ENCODE measurements at regions not wholly inside any gene's neighbourhood (a gene's known extent, or its start where the extent isn't known, plus 50 kb on each side); places are given as distances from the start of the nearest gene placed in this dataset.

DNA sequence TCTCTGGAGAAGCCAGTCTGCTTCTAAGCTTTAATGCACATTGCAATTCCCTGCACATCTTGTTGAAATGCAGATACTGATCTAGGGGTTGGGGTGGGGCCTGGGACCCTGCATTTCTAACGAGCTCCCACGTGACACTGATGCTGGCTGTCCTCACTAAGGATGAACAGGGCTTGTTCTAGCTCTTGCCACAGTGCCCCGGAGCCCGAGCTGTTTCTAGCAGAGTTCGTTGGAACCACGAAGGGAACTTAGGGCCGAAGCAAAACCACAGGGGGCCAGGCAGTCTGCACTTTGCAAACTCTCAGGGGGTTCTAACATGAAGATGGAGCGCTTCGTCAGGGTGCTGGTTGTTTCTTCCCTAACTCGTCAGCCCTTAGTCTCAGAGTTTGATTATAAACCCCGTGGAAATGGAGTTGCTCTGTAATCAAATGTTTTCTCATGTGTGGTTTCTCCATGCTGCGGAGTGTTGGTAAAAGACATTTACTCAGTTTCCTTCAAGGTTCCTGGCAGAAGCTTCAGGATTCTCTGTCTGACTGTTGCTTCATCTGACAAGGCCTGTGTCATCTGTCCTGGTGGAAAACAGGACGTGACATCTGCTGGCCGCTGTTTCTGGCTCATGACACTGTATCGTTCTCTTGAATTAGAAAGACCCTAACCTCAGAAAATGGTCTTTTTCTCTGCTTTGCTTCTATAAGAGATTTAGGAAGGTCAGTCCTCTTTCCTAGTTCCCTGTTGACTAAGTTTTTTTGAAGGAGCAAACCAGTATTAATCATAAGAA is 221.5 kb downstream of the TEX29 start:
- TF ChIP-seq, protein P1, sequence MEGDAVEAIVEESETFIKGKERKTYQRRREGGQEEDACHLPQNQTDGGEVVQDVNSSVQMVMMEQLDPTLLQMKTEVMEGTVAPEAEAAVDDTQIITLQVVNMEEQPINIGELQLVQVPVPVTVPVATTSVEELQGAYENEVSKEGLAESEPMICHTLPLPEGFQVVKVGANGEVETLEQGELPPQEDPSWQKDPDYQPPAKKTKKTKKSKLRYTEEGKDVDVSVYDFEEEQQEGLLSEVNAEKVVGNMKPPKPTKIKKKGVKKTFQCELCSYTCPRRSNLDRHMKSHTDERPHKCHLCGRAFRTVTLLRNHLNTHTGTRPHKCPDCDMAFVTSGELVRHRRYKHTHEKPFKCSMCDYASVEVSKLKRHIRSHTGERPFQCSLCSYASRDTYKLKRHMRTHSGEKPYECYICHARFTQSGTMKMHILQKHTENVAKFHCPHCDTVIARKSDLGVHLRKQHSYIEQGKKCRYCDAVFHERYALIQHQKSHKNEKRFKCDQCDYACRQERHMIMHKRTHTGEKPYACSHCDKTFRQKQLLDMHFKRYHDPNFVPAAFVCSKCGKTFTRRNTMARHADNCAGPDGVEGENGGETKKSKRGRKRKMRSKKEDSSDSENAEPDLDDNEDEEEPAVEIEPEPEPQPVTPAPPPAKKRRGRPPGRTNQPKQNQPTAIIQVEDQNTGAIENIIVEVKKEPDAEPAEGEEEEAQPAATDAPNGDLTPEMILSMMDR (IDR thresholded peaks at IDR 0.05): no peak
- no peak for TF ChIP-seq ZFX (IDR thresholded peaks at IDR 0.05; ENCODE audit: borderline replicate concordance)

DNA sequence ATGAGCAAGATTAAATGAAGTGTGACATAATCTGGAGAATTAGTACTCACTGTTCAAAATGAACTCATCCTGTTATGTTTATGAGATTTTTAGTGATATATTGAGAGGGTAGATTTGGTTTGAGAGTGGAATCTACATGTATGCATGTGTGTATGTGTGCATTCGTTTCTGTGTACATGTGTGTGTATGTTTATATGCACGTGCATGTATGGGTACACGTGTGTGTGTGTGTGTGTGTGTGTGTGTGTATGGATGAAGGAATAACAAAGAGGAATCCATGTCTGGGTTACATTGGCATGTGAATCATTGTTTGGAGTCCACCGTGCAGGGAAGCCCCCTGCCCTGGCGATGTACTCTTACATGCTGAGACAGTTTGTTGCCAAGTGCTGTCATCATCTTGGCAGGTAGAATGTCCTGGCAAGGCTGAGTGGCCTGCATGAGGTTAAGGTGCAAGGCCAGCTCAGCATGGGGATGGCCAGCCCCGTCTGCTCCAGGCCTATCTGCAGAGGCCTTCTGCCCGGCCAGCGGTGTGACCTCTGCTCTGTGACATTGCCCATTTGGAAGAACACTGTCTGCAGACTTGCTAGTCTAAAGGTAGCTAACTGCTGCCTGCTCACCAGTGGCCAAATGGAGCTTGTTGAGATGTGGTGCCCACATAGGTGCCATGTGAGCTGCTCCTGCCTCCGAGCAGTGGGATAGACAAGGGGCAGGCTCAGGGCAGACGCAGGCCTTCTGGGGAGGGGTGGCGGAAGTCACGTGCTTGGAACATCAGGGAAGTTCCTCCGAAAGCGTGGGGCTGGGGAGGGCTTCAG is 222.3 kb downstream of the TEX29 start:
- H3K27ac ChIP-seq: no peak overlapping the region
- TF ChIP-seq, protein P1 (IDR thresholded peaks at IDR 0.05): no peak
- TF ChIP-seq ZFX (IDR thresholded peaks at IDR 0.05; ENCODE audit: borderline replicate concordance): no peak

More for the DNA sequence above, 221.5 kb downstream of the TEX29 start:
- H3K27ac ChIP-seq: no peak overlapping the region

DNA sequence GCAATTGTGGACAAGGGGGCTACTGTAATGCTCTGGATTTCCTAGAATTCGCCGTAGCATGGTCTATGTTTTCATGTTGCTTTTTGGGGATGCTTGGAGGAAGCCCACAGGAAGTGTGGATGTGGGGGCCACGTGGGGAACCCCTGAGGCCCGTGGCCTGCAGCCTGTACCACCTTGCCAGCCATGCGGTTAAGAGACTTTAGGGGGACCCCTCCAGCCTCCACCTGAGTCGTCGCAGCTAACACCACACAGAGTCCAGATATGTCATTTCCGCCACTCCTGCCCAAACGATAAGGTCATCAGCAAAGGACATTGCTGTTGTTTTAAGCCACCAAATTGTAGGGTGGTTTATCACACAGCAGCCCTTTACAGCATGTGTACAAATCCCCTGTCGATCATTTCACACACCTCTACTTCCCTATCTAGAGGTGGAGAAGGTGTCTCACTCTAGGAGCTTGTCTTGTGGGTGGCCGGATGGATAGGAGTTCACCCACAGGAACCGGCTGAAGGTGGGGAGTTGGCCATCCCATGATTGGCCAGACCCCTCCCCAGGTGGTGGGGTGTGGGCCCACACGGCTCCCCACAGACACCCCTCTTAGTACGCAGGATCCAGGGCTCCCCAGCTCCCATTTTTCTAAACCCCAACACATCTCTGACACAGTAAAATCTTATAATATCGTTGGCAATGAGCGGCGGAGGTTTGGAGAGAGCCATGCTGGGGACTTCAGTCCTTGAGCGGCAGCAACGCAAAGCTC is 226.7 kb downstream of the TEX29 start:
- TF ChIP-seq, protein P1 (IDR thresholded peaks at IDR 0.05): no peak
- no peak for TF ChIP-seq ZFX (IDR thresholded peaks at IDR 0.05; ENCODE audit: borderline replicate concordance)
- no peak overlapping the region for H3K27ac ChIP-seq

DNA sequence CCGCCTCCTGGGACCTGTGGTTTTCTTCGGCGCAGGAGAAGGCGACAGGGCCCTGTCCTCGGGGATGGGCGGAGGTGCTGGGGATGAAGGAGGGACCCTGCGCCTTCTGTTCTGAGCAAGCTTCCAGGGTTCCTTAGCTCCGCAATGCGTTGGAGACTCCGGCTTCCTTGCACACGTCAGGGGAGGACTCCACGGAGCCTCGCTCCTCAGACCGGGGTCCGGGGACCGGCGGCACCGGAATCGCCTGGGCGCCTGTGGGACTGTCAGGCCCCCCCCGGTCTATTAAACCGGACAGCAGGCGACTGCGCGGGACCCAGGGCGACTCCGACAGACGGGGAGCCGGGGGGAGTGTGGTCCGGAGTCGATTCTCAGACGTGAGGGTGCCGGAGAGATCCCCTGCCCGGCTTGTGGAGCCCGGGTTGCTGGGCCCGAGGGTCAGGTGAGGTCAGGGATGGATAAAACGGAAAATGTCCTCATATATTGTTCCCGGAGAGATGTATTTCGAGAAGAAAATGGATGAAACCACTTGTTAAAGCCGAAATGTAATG is 227.4 kb downstream of the TEX29 start:
- TF ChIP-seq, protein P1 (IDR thresholded peaks at IDR 0.05): no peak
- TF ChIP-seq ZFX (IDR thresholded peaks at IDR 0.05; ENCODE audit: borderline replicate concordance): no peak
- no peak overlapping the region for H3K27ac ChIP-seq

DNA sequence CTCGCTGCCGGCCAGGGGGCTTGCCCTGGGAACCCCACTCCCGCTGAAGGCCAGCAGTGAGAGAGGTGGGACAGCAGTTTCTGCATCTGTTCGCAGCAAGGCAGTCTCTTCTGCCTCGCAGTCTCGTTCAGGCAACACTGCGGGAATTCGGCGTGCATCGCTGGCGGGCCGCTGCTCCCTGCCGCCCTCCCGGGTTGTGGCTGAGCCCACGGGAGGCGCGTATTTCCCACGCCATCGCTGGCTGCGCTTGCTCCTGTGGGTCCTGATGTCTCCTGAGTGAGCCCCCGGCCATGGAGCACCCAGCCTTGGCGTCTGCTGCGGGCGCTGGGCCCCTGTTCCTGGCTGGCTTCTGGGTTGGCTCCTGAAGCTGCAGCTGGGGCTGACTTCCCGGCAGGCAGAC is 227.9 kb downstream of the TEX29 start:
- no peak overlapping the region for H3K27ac ChIP-seq
- TF ChIP-seq, protein P1 (IDR thresholded peaks at IDR 0.05): no peak
- no peak for TF ChIP-seq ZFX (IDR thresholded peaks at IDR 0.05; ENCODE audit: borderline replicate concordance)

DNA sequence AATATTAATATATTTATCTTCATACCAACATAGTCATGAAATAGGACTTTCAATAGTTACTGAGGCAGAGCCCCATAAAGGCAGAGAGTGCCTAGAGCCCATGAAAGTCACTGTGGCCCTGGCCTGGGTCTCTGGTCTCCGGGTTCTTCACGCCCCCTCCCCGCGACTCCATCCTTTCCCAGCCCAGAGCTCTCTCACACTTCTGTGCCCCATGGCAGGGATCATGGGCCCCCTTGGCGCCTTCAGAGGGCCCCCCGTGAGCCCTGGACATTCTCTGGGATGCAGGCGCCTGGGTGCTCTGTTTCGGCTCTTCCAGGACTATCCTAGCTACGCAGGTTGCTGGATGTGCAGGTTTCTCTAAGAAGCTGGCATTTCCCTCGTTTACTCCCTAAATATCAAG is 228.4 kb downstream of the TEX29 start:
- H3K27ac ChIP-seq: no peak overlapping the region
- TF ChIP-seq ZFX (IDR thresholded peaks at IDR 0.05; ENCODE audit: borderline replicate concordance): no peak
- TF ChIP-seq, protein P1 (IDR thresholded peaks at IDR 0.05): no peak
